ENCODE measurements at regions not wholly inside any gene's neighbourhood (a gene's known extent, or its start where the extent isn't known, plus 50 kb on each side); places are given as distances from the start of the nearest gene placed in this dataset.

- no peak for TF ChIP-seq CTCF (IDR thresholded peaks at IDR 0.05 in 8 of 11, conservative IDR thresholded peaks at IDR 0.05 in 3 of 11)
- TF ChIP-seq POLR2A (IDR thresholded peaks at IDR 0.05), result no peak
- no peak for TF ChIP-seq POLR2AphosphoS5 (IDR thresholded peaks at IDR 0.05)
Measured at GRCh38 chr3:66863205-66864111, 134.6 kb upstream of the KBTBD8 start.

Data from spleen (tissue), 7 donors.